ENCODE measurements at regions not wholly inside any gene's neighbourhood (a gene's known extent, or its start where the extent isn't known, plus 50 kb on each side); places are given as distances from the start of the nearest gene placed in this dataset.

GRCh38 chr14:101009531-101009930 is 106.0 kb upstream of the RTL1 start:
- no peak for TF ChIP-seq POLR2A (IDR thresholded peaks at IDR 0.05; ENCODE audit: low read depth, low read length)
- TF ChIP-seq CTCF (conservative IDR thresholded peaks at IDR 0.05; ENCODE audit: low read depth, low read length), result no peak
- TF ChIP-seq, protein P1, sequence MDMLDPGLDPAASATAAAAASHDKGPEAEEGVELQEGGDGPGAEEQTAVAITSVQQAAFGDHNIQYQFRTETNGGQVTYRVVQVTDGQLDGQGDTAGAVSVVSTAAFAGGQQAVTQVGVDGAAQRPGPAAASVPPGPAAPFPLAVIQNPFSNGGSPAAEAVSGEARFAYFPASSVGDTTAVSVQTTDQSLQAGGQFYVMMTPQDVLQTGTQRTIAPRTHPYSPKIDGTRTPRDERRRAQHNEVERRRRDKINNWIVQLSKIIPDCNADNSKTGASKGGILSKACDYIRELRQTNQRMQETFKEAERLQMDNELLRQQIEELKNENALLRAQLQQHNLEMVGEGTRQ (IDR thresholded peaks at IDR 0.05; ENCODE audit: low read depth, low read length), result no peak
- TF ChIP-seq BHLHE40 (IDR thresholded peaks at IDR 0.05; ENCODE audit: low read depth, low read length), result no peak
- TF ChIP-seq RAD21 (IDR thresholded peaks at IDR 0.05; ENCODE audit: low read length), result no peak
- TF ChIP-seq NFE2L2 (IDR thresholded peaks at IDR 0.05; ENCODE audit: low read depth, low read length), result no peak
- no peak for TF ChIP-seq CHD1 (IDR thresholded peaks at IDR 0.05; ENCODE audit: low read depth, low read length)
- TF ChIP-seq CEBPB (IDR thresholded peaks at IDR 0.05; ENCODE audit: low read depth, low read length), result no peak
- TF ChIP-seq MAFK (IDR thresholded peaks at IDR 0.05; ENCODE audit: low read depth, low read length), result no peak
- no peak for TF ChIP-seq ELK1 (IDR thresholded peaks at IDR 0.05; ENCODE audit: borderline replicate concordance, low read depth, low read length)
- no peak for TF ChIP-seq RFX5 (IDR thresholded peaks at IDR 0.05; ENCODE audit: low read depth, low read length)
